Embryonic facial prominence (tissue), 1 donor: ENCODE measurements at regions not wholly inside any gene's neighbourhood (a gene's known extent, or its start where the extent isn't known, plus 50 kb on each side); places are given as distances from the start of the nearest gene placed in this dataset.
"Not testable (repeated sequence)": the region's sequence is repeated elsewhere in the genome, so short reads cannot be mapped to it uniquely, and the experiment has no call there.

Source experiments
- DNase-seq: peaks from one replicate; pipeline ENCODE4 v3.0.0-alpha.2; 2016; ENCODE audit errors: extremely low spot score

DNA sequence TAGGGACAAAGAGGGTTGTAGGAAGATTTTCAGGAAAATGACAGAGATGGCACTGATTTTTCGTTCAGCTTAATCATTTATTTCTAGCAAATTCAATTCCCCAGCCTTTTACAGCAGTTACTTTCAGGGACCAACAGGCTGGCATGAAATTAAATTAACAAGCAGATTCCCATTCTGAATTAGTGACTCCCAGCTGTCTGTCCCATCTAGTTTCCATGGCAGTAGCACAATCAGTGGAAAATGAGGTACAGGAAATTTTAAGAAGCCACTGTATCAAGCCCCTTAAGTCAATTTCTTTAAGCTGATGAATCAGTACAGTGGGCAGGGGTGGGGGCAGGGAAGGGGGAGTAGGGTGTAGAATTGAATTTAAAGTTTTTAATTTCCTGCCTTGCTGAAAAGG, 121.1 kb upstream of the TEX13C start:
- DNase-seq, result no peak

DNA sequence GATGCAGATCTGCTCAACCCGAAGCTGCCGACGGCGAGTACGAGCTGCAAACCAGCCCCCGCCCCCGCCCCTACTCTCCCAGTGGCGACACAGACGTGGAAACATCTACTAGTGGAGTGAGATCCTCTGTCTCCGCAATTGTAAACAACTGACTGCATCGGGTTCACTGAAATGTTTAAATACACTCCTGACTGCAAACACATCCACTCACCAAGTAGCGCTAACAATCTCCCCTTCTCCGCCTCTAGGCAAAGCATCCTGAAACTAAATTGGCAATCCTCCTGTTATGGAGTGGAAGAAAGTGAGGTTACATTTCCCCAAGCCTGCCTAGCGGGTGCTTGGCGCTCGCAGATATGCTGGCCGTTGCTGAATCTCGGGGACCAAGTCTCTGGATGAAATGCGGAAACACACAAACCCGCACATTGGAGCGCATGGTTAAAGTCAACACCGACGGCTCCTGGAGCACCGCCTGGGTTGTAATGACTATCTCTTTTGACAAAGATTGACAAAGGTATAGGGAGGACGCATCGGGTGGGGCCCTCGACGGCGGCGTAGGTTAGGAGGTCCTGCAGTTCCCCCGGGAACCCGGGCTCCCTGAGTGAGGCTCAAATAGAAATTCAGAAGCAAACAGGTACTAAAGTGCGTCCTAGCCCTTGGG, 117.0 kb upstream of the TEX13C start:
- DNase-seq, result no peak

DNA sequence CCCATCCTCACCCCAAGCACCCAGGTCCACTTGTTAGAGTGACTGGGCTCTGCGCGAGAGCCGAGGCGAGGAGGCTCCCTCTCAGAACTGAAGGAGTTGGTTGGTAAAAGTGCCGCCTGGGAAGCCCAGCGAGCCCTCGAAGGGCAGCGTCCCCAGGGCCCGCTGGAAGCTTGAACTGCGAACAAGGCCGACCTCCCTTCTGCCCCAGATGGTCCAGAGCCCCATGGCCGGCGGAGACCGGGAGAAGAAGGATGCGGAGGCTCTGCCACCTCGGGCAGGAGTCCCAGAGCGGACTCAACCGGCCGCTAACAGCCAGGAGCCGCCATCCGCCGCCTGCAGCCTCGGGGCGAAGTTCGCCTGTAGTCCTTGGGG, 116.3 kb upstream of the TEX13C start:
- DNase-seq, result no peak

DNA sequence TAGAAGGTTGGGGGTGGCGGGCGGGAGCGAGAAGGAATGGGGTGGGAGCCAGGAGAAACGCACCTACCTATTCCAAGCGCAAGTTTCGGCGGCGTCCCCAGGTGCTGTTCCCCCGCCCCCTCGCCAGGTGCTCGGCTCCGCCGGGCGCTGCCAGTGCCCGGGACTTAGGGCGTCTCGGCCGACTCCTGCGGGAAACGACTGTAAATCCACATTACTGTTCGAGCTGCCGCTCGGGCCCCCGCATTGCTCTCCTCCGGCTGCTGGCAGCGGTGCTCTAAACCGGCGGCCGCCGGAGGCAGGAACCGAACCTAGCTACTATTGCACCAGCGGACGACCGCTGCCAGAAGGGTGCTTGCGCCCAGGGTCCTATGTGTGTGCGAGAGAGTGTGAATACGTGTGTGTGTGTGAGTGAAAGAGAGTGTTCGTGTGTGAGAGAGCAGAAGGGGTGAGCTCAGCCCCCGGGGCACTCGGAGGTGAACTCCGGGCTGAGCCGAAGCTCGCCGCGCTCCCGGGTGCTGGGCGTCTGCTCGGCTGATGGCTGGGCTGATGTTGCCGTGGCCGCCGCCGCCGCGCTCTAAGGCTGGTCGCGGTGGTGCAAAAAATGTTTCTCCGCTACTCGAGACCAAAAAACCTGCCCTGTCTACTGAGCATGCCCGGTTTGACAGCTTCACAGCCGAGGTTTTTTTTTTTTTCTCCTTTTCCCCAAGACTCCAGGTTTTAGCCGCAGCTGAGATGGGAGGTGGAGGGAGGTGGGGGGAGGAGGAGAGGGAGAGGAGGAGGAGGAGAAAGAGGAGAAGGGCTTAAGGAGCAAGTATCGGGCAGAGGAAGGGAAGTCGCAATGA, 115.7 kb upstream of the TEX13C start:
- DNase-seq, result peak; percentile 26

DNA sequence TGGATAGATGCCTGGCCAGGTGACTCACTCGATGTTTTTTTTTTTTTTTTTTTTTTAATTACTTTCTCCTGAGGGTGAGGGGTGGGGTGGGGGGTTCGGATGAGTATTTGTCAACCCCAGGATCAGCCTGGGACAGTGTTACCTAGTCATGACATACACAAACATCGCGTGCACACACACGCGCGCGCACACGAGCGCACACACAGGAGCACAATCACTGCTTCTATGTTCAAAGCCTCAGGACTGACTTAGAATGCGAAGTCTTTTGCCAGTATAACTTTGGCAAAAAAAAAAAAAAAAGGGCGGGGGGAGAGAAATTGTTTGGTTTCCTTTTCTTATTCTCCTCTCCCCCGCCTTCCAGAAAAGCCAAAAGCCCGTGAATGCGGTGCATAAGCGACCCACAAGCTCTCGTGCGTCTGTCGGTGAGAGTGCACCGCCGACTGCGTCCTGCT, 115.0 kb upstream of the TEX13C start:
- DNase-seq, result no peak

DNA sequence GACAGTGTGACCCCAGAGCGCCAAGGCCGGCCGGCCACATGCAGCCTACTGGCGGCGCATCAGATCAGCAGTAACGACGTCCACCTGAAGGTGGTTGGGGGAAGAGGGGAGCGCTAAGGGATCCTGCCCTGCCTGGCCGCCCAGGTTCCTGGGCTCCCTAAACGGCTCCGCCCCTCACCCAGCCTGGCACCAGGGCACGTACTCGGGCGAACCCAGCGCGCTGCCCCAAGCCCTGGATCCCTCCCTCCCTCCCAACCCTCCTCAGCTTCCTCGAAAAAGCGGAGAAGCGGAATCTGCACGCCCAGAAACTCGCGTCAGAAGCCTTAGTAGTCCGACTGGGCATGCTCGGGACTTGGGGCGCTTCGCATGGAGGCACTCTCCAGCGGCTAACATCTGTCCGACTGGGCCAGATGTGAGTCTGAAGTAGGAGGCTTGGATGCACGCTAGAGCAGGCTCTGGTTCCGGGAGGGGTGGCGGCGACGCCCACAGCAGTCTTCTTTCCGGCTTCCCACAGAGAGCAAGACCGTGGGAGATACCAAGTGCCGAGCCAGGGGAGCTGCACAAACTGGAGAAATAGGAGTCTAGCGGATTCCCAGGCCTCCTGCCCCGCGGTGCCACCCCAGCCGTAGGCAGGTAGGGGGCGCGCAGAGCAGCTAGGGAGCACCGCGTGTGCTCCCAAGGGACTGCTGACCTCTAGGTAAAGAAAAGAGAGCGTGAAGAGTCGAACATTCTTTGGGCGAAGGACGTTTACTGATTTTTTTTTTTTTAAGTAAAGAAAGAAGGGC, 114.3 kb upstream of the TEX13C start:
- peak; percentile 11 for DNase-seq

DNA sequence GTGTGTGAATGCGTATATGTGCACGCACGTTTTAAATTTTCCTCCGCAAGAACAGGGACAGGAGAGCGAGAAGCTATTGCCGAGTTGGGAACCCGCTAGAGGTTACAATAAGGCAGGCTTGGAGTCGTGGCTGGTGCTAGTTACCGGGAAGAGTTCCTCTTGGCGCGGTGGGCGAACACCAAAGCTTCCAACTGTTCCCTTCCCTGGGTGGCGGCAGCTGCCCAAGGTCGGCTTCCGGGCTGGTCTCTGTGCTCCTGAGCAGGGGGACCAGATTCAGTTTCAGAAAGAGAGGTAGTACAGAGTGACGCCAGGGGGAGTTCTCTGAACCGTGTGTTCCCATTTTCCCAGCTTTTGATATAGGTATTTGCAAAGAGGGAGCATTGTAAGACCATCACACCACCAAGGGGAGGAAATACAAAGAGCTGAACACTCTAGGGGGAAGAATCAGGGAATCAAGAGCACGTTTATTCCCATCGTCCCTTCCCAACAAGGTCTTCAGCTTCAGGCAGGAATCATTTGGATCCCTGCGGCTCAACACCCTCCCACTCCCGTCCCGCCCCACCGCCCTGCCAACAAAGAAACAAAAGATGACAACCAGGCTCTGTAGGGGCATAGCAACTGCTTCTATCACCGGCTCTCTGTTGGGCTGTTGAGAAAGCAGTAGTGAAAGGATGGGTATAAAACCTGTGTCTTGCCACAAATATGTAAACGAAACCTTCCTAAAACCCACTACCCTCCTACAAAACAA, 113.6 kb upstream of the TEX13C start:
- peak; percentile 11 for DNase-seq

DNA sequence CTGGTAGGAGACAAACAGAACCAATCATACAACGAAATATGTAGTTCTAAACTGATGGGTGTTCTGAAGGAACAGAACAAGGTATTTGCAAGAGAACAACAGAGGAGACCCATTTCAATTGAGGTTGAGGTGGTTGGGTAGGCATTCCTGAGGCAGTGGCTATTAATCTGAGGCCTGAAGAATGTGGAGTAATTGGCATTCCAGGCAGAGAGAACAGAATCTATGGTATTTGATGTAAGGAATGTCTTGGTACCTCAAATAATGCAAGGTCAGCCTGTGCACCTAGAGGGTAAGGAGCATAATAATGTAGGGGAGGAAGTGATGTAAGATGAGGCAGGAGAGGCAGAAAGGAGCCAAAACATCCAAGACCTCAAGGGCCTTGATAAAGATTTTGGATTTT, 109.5 kb upstream of the TEX13C start:
- no peak for DNase-seq

DNA sequence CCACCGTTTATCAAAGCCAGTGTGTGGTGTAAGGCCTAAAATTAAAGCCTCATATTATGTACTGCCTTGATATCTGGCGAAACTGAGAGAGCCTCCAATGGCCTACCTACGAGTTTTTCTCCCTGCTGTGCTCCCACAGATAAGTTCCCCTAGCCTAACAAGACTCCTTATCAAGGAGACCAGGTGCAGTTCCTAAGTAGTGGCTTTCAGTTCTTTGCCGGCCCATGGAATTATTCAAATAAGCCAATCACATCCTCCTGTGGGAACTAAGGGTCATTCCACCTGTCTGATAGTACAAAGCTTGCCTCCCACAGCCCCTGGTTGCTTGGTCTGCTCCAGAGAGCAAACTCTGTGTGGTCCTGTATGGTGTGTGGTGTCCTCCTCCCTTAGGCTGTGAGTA, 99.8 kb upstream of the TEX13C start:
- no peak for DNase-seq

DNA sequence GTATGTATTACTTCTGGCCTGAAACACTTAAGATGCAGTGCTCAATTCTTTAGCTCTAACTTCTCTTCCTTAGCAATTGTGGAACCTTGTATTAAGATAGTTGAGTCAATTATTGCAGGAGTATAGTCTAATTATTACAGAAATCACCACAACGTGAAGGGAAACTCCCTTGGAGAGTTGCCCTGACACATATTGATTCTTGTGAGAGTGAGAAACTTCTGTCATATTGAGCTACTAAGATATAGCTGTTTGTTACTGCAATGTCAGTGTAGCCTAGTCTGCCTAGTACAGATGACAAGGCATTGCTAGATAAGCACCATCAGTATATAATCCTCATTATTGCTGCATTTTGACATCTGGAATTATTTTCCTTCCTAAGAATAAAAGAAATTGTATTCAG, 82.7 kb upstream of the TEX13C start:
- no peak for DNase-seq

DNA sequence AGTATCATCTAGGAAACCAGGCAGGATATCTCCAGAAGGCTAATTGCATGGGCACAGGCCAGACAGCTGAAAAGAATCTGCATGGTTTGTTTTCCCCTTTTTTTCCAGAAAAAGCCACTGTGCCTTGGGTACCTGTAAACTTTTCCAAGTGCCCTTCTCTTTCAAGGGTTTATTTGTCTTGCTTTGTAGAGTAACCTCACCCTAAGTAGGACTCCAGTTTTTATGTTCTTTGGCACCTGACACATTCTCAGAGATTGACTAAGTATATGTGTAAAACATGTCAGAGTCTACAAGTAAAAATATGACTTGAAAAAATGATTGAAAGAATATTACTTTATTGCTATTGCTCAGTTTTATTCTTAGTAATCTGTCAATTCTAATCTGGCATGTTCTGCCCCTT, 70.7 kb upstream of the TEX13C start:
- no peak for DNase-seq

DNA sequence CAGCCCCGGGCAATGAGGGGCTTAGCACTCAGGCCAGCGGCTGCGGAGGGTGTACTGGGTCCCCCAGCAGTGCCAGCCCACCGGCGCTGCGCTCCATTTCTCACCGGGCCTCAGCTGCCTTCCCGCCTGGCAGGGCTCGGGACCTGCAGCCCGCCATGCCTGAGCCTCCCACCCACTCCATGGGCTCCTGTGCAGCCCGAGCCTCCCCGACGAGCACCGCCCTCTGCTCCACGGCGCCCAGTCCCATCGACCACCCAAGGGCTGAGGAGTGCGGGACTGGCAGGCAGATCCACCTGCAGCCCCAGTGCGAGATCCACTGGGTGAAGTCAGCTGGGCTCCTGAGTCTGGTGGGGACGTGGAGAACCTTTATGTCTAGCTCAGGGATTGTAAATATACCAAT, 63.9 kb upstream of the TEX13C start:
- not testable (repeated sequence) for DNase-seq

DNA sequence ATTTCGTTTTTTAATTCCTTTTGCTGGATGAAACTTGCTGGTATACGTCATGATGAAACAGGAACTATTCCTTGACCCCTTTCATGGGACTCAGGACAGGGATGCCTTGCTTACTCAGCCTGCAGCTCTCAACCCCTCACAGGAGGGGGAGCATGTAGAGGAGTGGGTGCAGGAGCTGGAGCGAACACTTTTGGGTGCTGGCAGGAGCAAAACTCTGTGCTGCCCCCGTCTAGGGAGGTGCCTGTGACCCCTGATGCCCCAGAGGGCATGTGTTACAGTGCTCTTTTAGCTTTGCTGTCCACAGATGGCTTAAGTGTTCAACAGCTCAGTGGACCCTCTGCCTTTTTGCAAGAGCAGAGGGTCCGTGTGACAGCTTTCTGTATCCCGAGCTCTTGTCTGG, 56.8 kb upstream of the TEX13C start:
- DNase-seq, result no peak

DNA sequence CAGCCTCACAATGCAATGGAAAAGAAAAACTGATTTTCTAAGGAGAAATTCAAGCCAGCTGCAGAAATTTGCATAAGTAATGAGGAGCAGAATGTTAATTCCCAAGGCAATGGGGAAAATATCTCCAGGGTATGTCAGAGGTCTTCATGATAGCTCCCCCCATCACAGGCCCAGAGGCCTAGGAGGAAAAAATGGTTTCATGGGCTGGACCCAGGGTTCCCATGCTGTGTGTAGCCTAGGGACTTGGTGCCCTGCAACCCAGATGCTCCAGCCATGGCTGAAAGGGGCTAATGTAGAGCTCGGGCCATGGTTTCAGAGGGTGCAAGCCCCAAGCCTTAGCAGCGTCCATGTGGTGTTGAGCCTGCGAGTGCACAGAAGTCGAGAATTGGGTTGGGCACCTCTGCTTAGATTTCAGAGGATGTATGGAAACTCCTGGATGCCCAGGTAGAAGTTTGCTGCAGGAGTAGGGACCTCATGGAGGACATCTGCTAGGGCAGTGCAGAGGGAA, 53.5 kb upstream of the TEX13C start:
- no peak for DNase-seq
